IMR-90 (cell line): ENCODE measurements at regions not wholly inside any gene's neighbourhood (a gene's known extent, or its start where the extent isn't known, plus 50 kb on each side); places are given as distances from the start of the nearest gene placed in this dataset.

Experiments used
- ATAC-seq: fragments of 200-7000 bp; cut with Tn5 transposase; 2 replicates; pipeline ENCODE4 v1.9.1; 2020; ENCODE audit warnings: low read depth, mild to moderate bottlenecking, moderate library complexity
- BruUV-seq: library from RNA; stranded (reverse); fragments of 400-500 nt; replicated peaks from 2 replicates; lab custom pipeline; 2021; lab: Mats Ljungman, UMichigan
- CTCF ChIA-PET: fragments of 300-600 bp; formaldehyde crosslinking; extraction: SDS; loops from one replicate; lab custom pipeline; 2021; ENCODE audit warnings: antibody characterized with exemption; lab: Yijun Ruan, JAX
- POLR2A ChIA-PET: fragments of 300-600 bp; sonication (Branson Sonifier 250); formaldehyde crosslinking; loops from one replicate; lab custom pipeline; 2022; ENCODE audit warnings: antibody characterized with exemption; ENCODE audit not compliant: unreplicated experiment; lab: Charles Lee
- DNase-seq: peaks from one replicate; pipeline ENCODE4 v3.0.0; 2013
- H2AFZ ChIP-seq: replicated peaks from 2 replicates; pipeline ENCODE3; 2013; ENCODE audit warnings: low read length, mild to moderate bottlenecking; ENCODE audit not compliant: poor library complexity
- H2AK5ac ChIP-seq: 2 replicates; pipeline ENCODE4 v1.6.1; 2013; ENCODE audit warnings: low read depth, low read length, inconsistent platforms
- H2AK9ac ChIP-seq: replicated peaks from 2 replicates; pipeline ENCODE3; 2013; ENCODE audit warnings: mild to moderate bottlenecking, low read depth, low read length, moderate library complexity; ENCODE audit not compliant: poor library complexity
- H2BK120ac ChIP-seq: 2 replicates; pipeline ENCODE4 v1.6.1; 2013; ENCODE audit warnings: low read depth, low read length, inconsistent platforms
- H2BK15ac ChIP-seq: 3 replicates; pipeline ENCODE4 v1.6.1; 2013; ENCODE audit warnings: low read depth, low read length, inconsistent platforms
- H2BK20ac ChIP-seq: 2 replicates; pipeline ENCODE4 v1.6.1; 2013; ENCODE audit warnings: low read depth, mild to moderate bottlenecking, inconsistent platforms, low read length, moderate library complexity
- H2BK5ac ChIP-seq: 2 replicates; pipeline ENCODE4 v1.6.1; 2013; ENCODE audit warnings: mild to moderate bottlenecking, low read depth, low read length, inconsistent platforms; ENCODE audit not compliant: poor library complexity, severe bottlenecking
- H3K14ac ChIP-seq: replicated peaks from 2 replicates; pipeline ENCODE4 v1.6.1; 2013; ENCODE audit warnings: low read depth, low read length, inconsistent platforms
- H3K18ac ChIP-seq: 2 replicates; pipeline ENCODE4 v1.6.1; 2013; ENCODE audit warnings: low read depth, low read length, control low read depth
- H3K23ac ChIP-seq: 2 replicates; pipeline ENCODE4 v1.6.1; 2013; ENCODE audit warnings: low read depth, low read length, inconsistent platforms
- H3K27ac ChIP-seq: 2 replicates; pipeline ENCODE4 v1.5.1; 2013; ENCODE audit warnings: mild to moderate bottlenecking, control low read depth, low read length; ENCODE audit not compliant: insufficient read depth
- H3K27me3 ChIP-seq: 2 replicates; pipeline ENCODE4 v1.6.1; 2013; ENCODE audit warnings: low read length; ENCODE audit not compliant: control insufficient read depth, insufficient read depth
- H3K36me3 ChIP-seq: 2 replicates; pipeline ENCODE4 v1.6.1; 2013; ENCODE audit warnings: low read length, mixed read lengths; ENCODE audit not compliant: control insufficient read depth, insufficient read depth
- H3K4ac ChIP-seq: 2 replicates; pipeline ENCODE4 v1.6.1; 2013; ENCODE audit warnings: low read depth, low read length, inconsistent platforms
- H3K4me1 ChIP-seq: 2 replicates; pipeline ENCODE4 v1.6.1; 2013; ENCODE audit warnings: low read length, mixed read lengths; ENCODE audit not compliant: control insufficient read depth, insufficient read depth
- H3K4me2 ChIP-seq: 2 replicates; pipeline ENCODE4 v1.6.1; 2013; ENCODE audit warnings: low read depth, mild to moderate bottlenecking, control low read depth, low read length, moderate library complexity
- H3K4me3 ChIP-seq: 2 replicates; pipeline ENCODE4 v1.5.1; 2013; ENCODE audit warnings: low read depth, mild to moderate bottlenecking, control low read depth, low read length, moderate library complexity; ENCODE audit not compliant: insufficient read depth
- H3K56ac ChIP-seq: 2 replicates; pipeline ENCODE4 v1.6.1; 2013; ENCODE audit warnings: low read length, inconsistent platforms; ENCODE audit not compliant: insufficient read depth; ENCODE audit errors: extremely low read depth
- H3K79me1 ChIP-seq, 2 experiments: 2 replicates each; pipeline ENCODE4 v1.6.1; 2013; ENCODE audit warnings: low read length in 2 of 2, inconsistent platforms in 1 of 2, low read depth in 1 of 2
- H3K9ac ChIP-seq: 2 replicates; pipeline ENCODE4 v1.6.1; 2013; ENCODE audit warnings: low read depth, low read length, control low read depth
- H3K9me1 ChIP-seq: 2 replicates; pipeline ENCODE4 v1.6.1; 2013; ENCODE audit warnings: low read length, inconsistent platforms; ENCODE audit not compliant: insufficient read depth
- H3K9me3 ChIP-seq: 2 replicates; pipeline ENCODE4 v1.6.1; 2013; ENCODE audit warnings: low read length; ENCODE audit not compliant: control insufficient read depth, insufficient read depth
- H4K20me1 ChIP-seq: 2 replicates; pipeline ENCODE4 v1.6.1; 2013; ENCODE audit warnings: low read length, inconsistent platforms; ENCODE audit not compliant: insufficient read depth
- H4K5ac ChIP-seq: 2 replicates; pipeline ENCODE4 v1.6.1; 2013; ENCODE audit warnings: mild to moderate bottlenecking, low read depth, low read length, control low read depth
- H4K8ac ChIP-seq, 2 experiments: 2 replicates each; pipeline ENCODE4 v1.6.1; 2013; ENCODE audit warnings: low read depth in 2 of 2, low read length in 2 of 2, control low read depth in 1 of 2, inconsistent platforms in 1 of 2
- H4K91ac ChIP-seq: 2 replicates; pipeline ENCODE4 v1.6.1; 2013; ENCODE audit warnings: low read depth, low read length, inconsistent platforms; ENCODE audit not compliant: insufficient read depth
- CEBPB ChIP-seq: IDR thresholded peaks from 2 replicates; pipeline ENCODE4 v1.6.1; 2012; ENCODE audit warnings: low read depth, low read length, improper control_type of control experiment
- CHD1 ChIP-seq: IDR thresholded peaks from 2 replicates; pipeline ENCODE4 v1.6.1; 2012; ENCODE audit warnings: low read depth, low read length, improper control_type of control experiment
- FOS ChIP-seq: fragments of 150-350 bp; IDR thresholded peaks from 2 replicates; pipeline ENCODE4 v1.6.1; 2016; ENCODE audit warnings: low read depth, low read length
- MAZ ChIP-seq: IDR thresholded peaks from 2 replicates; pipeline ENCODE4 v1.6.1; 2012; ENCODE audit warnings: low read depth, mild to moderate bottlenecking, low read length, improper control_type of control experiment, moderate library complexity, borderline replicate concordance
- MXI1 ChIP-seq: IDR thresholded peaks from 2 replicates; pipeline ENCODE4 v1.6.1; 2012; ENCODE audit warnings: low read depth, mild to moderate bottlenecking, low read length, moderate library complexity, borderline replicate concordance
- NFE2L2 ChIP-seq: fragments of 150-350 bp; IDR thresholded peaks from 2 replicates; pipeline ENCODE4 v1.6.1; 2016; ENCODE audit warnings: low read depth, mild to moderate bottlenecking, low read length
- POLR2A ChIP-seq: IDR thresholded peaks from 2 replicates; pipeline ENCODE4 v1.6.1; 2012; ENCODE audit warnings: mild to moderate bottlenecking, low read depth, low read length
- RAD21 ChIP-seq: IDR thresholded peaks from 2 replicates; pipeline ENCODE4 v1.6.1; 2012; ENCODE audit warnings: low read length, improper control_type of control experiment
- RCOR1 ChIP-seq: IDR thresholded peaks from 2 replicates; pipeline ENCODE4 v1.6.1; 2012; ENCODE audit warnings: mild to moderate bottlenecking, low read length, improper control_type of control experiment; ENCODE audit not compliant: insufficient replicate concordance
- WGBS, 2 experiments: methylation state at CpG; one replicate each; pipeline versions ENCODE4 v1.1.5 to v1.1.7; 2013; ENCODE audit warnings: missing lambda C conversion rate in 2 of 2; ENCODE audit not compliant: insufficient read length in 1 of 2; ENCODE audit errors: extremely low coverage in 2 of 2; 5-methylcytosine and 5-hydroxymethylcytosine counted together
- dilution Hi-C: fragments of 300-500 bp; cut with HindIII; formaldehyde crosslinking; loops from one replicate; pipeline ENCODE4 v1.14.3; 2018; ENCODE audit warnings: low sequenced_read_pairs; ENCODE audit not compliant: unreplicated experiment
- in situ Hi-C: fragments of 300-500 bp; cut with MboI; formaldehyde crosslinking; loops from 3 replicates; pipeline ENCODE4 v1.14.3; 2019; ENCODE audit warnings: low sequenced_read_pairs, inconsistent platforms, mixed read lengths
- intact Hi-C: fragments of 100-400 bp; cut with micrococcal nuclease; formaldehyde crosslinking; loops from 2 replicates; pipeline ENCODE4 v1.10.0; 2022
- TF ChIP-seq, protein P1 (sequence below): fragments of 150-350 bp; IDR thresholded peaks from 2 replicates; pipeline ENCODE4 v1.6.1; 2016; ENCODE audit warnings: low read depth, mild to moderate bottlenecking, low read length, moderate library complexity, borderline replicate concordance

GRCh38 chr1:93025572-93025971 lies 53.5 kb upstream of the MTF2 start:
- H2BK120ac ChIP-seq = no peak overlapping the region
- peaks cover 43% of the 10 kb centered on the region for H3K27me3 ChIP-seq
- no peak overlapping the region for H4K5ac ChIP-seq
- no peak overlapping the region for H3K27ac ChIP-seq
- H2AFZ ChIP-seq = no peak overlapping the region
- H3K4me3 ChIP-seq = no peak overlapping the region
- H3K9me3 ChIP-seq = no peaks in the 10 kb centered on the region
- 50% methylated on average over 3 of the region's 3 CpGs; no CpG with 5 or more reads in 1 of the 2 experiments for WGBS, 2 experiments
- H2BK20ac ChIP-seq = no peak overlapping the region
- in situ Hi-C loops = no loop called here
- H2BK5ac ChIP-seq = no peak overlapping the region
- H3K79me1 ChIP-seq = no peaks in the 10 kb centered on the region
- no peak overlapping the region for H2BK15ac ChIP-seq
- TF ChIP-seq FOS (no peak), POLR2A (no peak), NFE2L2 (no peak), MXI1 (no peak), CHD1 (no peak), RCOR1 (no peak), CEBPB (no peak), MAZ (no peak), RAD21 (no peak)
- TF ChIP-seq, protein P1, sequence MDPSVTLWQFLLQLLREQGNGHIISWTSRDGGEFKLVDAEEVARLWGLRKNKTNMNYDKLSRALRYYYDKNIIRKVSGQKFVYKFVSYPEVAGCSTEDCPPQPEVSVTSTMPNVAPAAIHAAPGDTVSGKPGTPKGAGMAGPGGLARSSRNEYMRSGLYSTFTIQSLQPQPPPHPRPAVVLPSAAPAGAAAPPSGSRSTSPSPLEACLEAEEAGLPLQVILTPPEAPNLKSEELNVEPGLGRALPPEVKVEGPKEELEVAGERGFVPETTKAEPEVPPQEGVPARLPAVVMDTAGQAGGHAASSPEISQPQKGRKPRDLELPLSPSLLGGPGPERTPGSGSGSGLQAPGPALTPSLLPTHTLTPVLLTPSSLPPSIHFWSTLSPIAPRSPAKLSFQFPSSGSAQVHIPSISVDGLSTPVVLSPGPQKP = no peak
- H3K56ac ChIP-seq = no peak overlapping the region
- H2AK9ac ChIP-seq = no peak overlapping the region
- DNase-seq (no peak), ATAC-seq (no peak)
- BruUV-seq = no TSS peak
- H3K9me1 ChIP-seq = no peaks in the 10 kb centered on the region
- H3K4me2 ChIP-seq = no peak overlapping the region
- H3K36me3 ChIP-seq = no peaks in the 10 kb centered on the region
- POLR2A ChIA-PET = no interaction called here
- CTCF ChIA-PET = no interaction called here
- H4K20me1 ChIP-seq = no peaks in the 10 kb centered on the region
- no peak overlapping the region for H4K8ac ChIP-seq
- no peak overlapping the region for H3K23ac ChIP-seq
- no peak overlapping the region for H3K9ac ChIP-seq
- no peaks in the 10 kb centered on the region for H3K4me1 ChIP-seq
- dilution Hi-C loops = no loop called here
- no peak overlapping the region for H3K18ac ChIP-seq
- no peak overlapping the region for H2AK5ac ChIP-seq
- H4K91ac ChIP-seq = no peak overlapping the region
- H3K14ac ChIP-seq = no peak overlapping the region
- no peak overlapping the region for H3K4ac ChIP-seq
- intact Hi-C loops = loop anchor here (10.0 kb wide), 2 partner anchors 279 to 849 kb away; partner anchors contain the start of gene DNTTIP2
